Heart right ventricle (tissue), 16 donors: ENCODE measurements at regions not wholly inside any gene's neighbourhood (a gene's known extent, or its start where the extent isn't known, plus 50 kb on each side); places are given as distances from the start of the nearest gene placed in this dataset.

Source experiments
- ATAC-seq, 8 donors: fragments of 200-7000 bp; cut with Tn5 transposase; one replicate each; pipeline ENCODE4 v1.9.1; 2020; ENCODE audit warnings: mild to moderate bottlenecking in 8 of 8, moderate library complexity in 8 of 8, moderate number of reproducible peaks in 1 of 8
- DNase-seq, 2 donors: peaks; one replicate each; pipeline ENCODE4 v3.0.0-alpha.2; 2020
- H3K27ac ChIP-seq, 10 donors: fragments of 200-600 bp; sonication (generic) in 2 of 10; one replicate each; pipeline versions ENCODE4 v1.5.0 to v1.8.0; 2020 to 2022; ENCODE audit warnings: mild to moderate bottlenecking in 3 of 10
- H3K27me3 ChIP-seq, 7 donors: fragments of 200-600 bp; one replicate each; pipeline ENCODE4 v1.8.0; 2021 to 2022; ENCODE audit warnings: mild to moderate bottlenecking in 2 of 7
- H3K36me3 ChIP-seq, 9 donors: fragments of 200-600 bp; sonication (generic) in 1 of 9; one replicate each; pipeline versions ENCODE4 v1.5.0 to v1.8.0; 2020 to 2022; ENCODE audit warnings: mild to moderate bottlenecking in 2 of 9
- H3K4me1 ChIP-seq, 9 donors: fragments of 200-600 bp; sonication (generic) in 1 of 9; one replicate each; pipeline versions ENCODE4 v1.5.0 to v1.8.0; 2020 to 2022; ENCODE audit warnings: mild to moderate bottlenecking in 4 of 9
- H3K4me3 ChIP-seq, 10 donors: fragments of 200-600 bp; sonication (generic) in 2 of 10; one replicate each; pipeline versions ENCODE4 v1.5.0 to v1.8.0; 2020 to 2022; ENCODE audit warnings: mild to moderate bottlenecking in 7 of 10, moderate library complexity in 2 of 10
- H3K9me3 ChIP-seq, 11 donors: fragments of 200-600 bp in 10 of 11; sonication (generic) in 2 of 11; one replicate each; pipeline versions ENCODE4 v1.5.0 to v1.8.0; 2013 to 2022; ENCODE audit warnings: mild to moderate bottlenecking in 2 of 11, control low read depth in 1 of 11, moderate library complexity in 1 of 11
- CTCF ChIP-seq, 9 donors: fragments of 200-600 bp; sonication (generic) in 2 of 9; IDR thresholded peaks; one replicate each; pipeline versions ENCODE4 v1.5.0 to v1.8.0; 2021 to 2022; ENCODE audit warnings: antibody characterized with exemption in 9 of 9, mild to moderate bottlenecking in 5 of 9, moderate library complexity in 1 of 9
- WGBS, 2 donors: extraction: QIAGEN DNeasy Blood & Tissue Kit; methylation state at CpG; one replicate each; pipeline ENCODE4 v1.1.7; 2013; ENCODE audit warnings: inconsistent platforms in 1 of 2; 5-methylcytosine and 5-hydroxymethylcytosine counted together
- intact Hi-C, 10 donors: fragments of 100-400 bp; cut with DNase I; formaldehyde crosslinking; loops; one replicate each; pipeline versions ENCODE4 v1.11.1 to v1.14.2; 2022
- donor health status: Arrhythmogenic right ventricular cardiomyopathy.
- donor health status: ischemic (EF 13 %, LVEDD 7.1; RV severe dilation, severe dysfunction).
- donor health status: healthy with polysubstance abuse.
- donor health status: DM: no; HTN: yes; CAD: no.
- donor health status: DM: no; HTN: no; CAD: no.
- donor health status: ischemic (EF 25% LVEDD 6.9; RV normal size, moderate dysfunction).
- donor health status: ischemic (EF 25% LVEDD 5.7; RV mildly dilated, moderate dysfunction).
- donor health status: healthy.
- donor health status: DM: yes; HTN: yes; CAD: no.
- donor health status: Ischemic cardiomyopathy.
- donor health status: ischemic (EF 35%, LVEDD 5.7; RV mildly dilated, moderate dysfunction).
- donor health status: nonischemic (EF 11% LVEDD 7.7; RV severe dilation, severe dysfunction).
- donor health status: DM: yes; HTN: yes; CAD: no.
- donor health status: PGD.
- donor health status: ischemic (EF 29% LVEDD 5.4; RV normal size, mild dysfunction).
- donor health status: nonischemic (EF 23%, LVEDD 6.1; RV moderate dilation, normal function).

- H3K4me3 ChIP-seq: no peak overlapping the region
- peaks cover 0 to 19% (median 0%) of the 10 kb centered on the region in 9 donors for H3K4me1 ChIP-seq
- no peaks in the 10 kb centered on the region for H3K9me3 ChIP-seq
- DNase-seq (no peak), ATAC-seq (no peak)
- H3K27me3 ChIP-seq: no peaks in the 10 kb centered on the region
- intact Hi-C loops: no loop called here
- no peaks in the 10 kb centered on the region for H3K36me3 ChIP-seq
- TF ChIP-seq CTCF (IDR thresholded peaks at IDR 0.05): no peak
- WGBS, 2 donors: 87 to 88% methylated on average over 6 of the region's 6 CpGs
- H3K27ac ChIP-seq: no peak overlapping the region
Measured at GRCh38 chr4:57499786-57500185, 389.6 kb upstream of the IGFBP7 start.

- ATAC-seq: no peak
- Histone ChIP-seq H3K4me1 (peaks cover 0 to 19% (median 0%) of the 10 kb centered on the region in 9 donors), H3K4me3 (no peak overlapping the region), H3K27ac (no peak overlapping the region), H3K36me3 (no peaks in the 10 kb centered on the region), H3K27me3 (no peaks in the 10 kb centered on the region), H3K9me3 (no peaks in the 10 kb centered on the region)
- TF ChIP-seq CTCF (IDR thresholded peaks at IDR 0.05): no peak
- DNase-seq: no peak
- intact Hi-C loops: no loop called here
- WGBS, 2 donors: 68 to 81% methylated on average over 4 of the region's 4 CpGs
Measured at GRCh38 chr4:57498251-57498650, 388.1 kb upstream of the IGFBP7 start.

GRCh38 chr4:57496697-57497471 lies 386.7 kb upstream of the IGFBP7 start:
- Histone ChIP-seq H3K9me3 (no peaks in the 10 kb centered on the region), H3K4me3 (no peak overlapping the region), H3K27ac (no peak overlapping the region), H3K36me3 (no peaks in the 10 kb centered on the region), H3K4me1 (peaks cover 0 to 21% (median under 1%) of the 10 kb centered on the region in 9 donors), H3K27me3 (no peaks in the 10 kb centered on the region)
- ATAC-seq (no peak), DNase-seq (no peak)
- no peak for TF ChIP-seq CTCF (IDR thresholded peaks at IDR 0.05)
- intact Hi-C loops: no loop called here
- 28 to 31% methylated on average over 2 of the region's 2 CpGs for WGBS, 2 donors

- 39 to 41% methylated on average over 4 of the region's 4 CpGs for WGBS, 2 donors
Measured at GRCh38 chr4:57494821-57495220, 384.6 kb upstream of the IGFBP7 start.

More at GRCh38 chr4:57494821-57495220, 384.6 kb upstream of the IGFBP7 start:
- no peaks in the 10 kb centered on the region for H3K9me3 ChIP-seq
- no peaks in the 10 kb centered on the region for H3K27me3 ChIP-seq
- H3K36me3 ChIP-seq: no peaks in the 10 kb centered on the region
- peaks cover 0 to 32% (median 4%) of the 10 kb centered on the region in 9 donors for H3K4me1 ChIP-seq
- no peak overlapping the region for H3K27ac ChIP-seq
- intact Hi-C loops: no loop called here
- no peak for TF ChIP-seq CTCF (IDR thresholded peaks at IDR 0.05)
- no peak for ATAC-seq
- no peak overlapping the region for H3K4me3 ChIP-seq
- no peak for DNase-seq
